ENCODE measurements at regions not wholly inside any gene's neighbourhood (a gene's known extent, or its start where the extent isn't known, plus 50 kb on each side); places are given as distances from the start of the nearest gene placed in this dataset.

- ATAC-seq = no peak
- Histone ChIP-seq H2AFZ (ENCODE audit: low read length) (no peak overlapping the region), H4K20me1 (ENCODE audit: low read length) (no peaks in the 10 kb centered on the region), H3K79me2 (ENCODE audit: low read length) (no peaks in the 10 kb centered on the region), H3K4me1 (ENCODE audit: insufficient read depth, low read length) (no peaks in the 10 kb centered on the region), H3K9me3 (ENCODE audit: low read length) (no peaks in the 10 kb centered on the region), H3K27me3 (ENCODE audit: low read length) (no peaks in the 10 kb centered on the region), H3K4me2 (ENCODE audit: low read length) (no peak overlapping the region), H3K9ac (ENCODE audit: low read length) (no peak overlapping the region), H3K27ac (ENCODE audit: low read length) (no peak overlapping the region), H3K36me3 (ENCODE audit: low read depth, low read length) (no peaks in the 10 kb centered on the region), H3K9me2 (replicated peaks; ENCODE audit: low read length) (no peaks in the 10 kb centered on the region), H3F3A (ENCODE audit: low read length, unreplicated experiment) (no peaks in the 10 kb centered on the region), H3K4me3 (ENCODE audit: low read length) (no peak overlapping the region)
- CTCF ChIA-PET = no interaction called here
- no TSS peak for BruUV-seq (replicated peaks)
- intact Hi-C loops (cut with micrococcal nuclease) = no loop called here
- POLR2A ChIA-PET (ENCODE audit: unreplicated experiment) = no interaction called here
- no peak for TF ChIP-seq EZH2phosphoT487 (IDR thresholded peaks at IDR 0.05; ENCODE audit: borderline replicate concordance, low read length)
- TF ChIP-seq CTCF (conservative IDR thresholded peaks at IDR 0.05; ENCODE audit: low read depth, low read length) = no peak
- no peak for TF ChIP-seq EZH2 (IDR thresholded peaks at IDR 0.05; ENCODE audit: low read length, unreplicated experiment)
- DNase-seq = no peak
These were observed 310.8 kb upstream of the TFPI start for GRCh38 chr2:187865025-187865424.

- intact Hi-C loops (cut with micrococcal nuclease) = no loop called here
- no peak overlapping the region for H3K27ac ChIP-seq (ENCODE audit: low read length)
- H4K20me1 ChIP-seq (ENCODE audit: low read length) = no peaks in the 10 kb centered on the region
- BruUV-seq (replicated peaks) = no TSS peak
- no peak overlapping the region for H2AFZ ChIP-seq (ENCODE audit: low read length)
- no peaks in the 10 kb centered on the region for H3F3A ChIP-seq (ENCODE audit: low read length, unreplicated experiment)
- no peaks in the 10 kb centered on the region for H3K9me2 ChIP-seq (replicated peaks; ENCODE audit: low read length)
- POLR2A ChIA-PET (ENCODE audit: unreplicated experiment) = no interaction called here
- H3K4me3 ChIP-seq (ENCODE audit: low read length) = no peak overlapping the region
- H3K4me2 ChIP-seq (ENCODE audit: low read length) = no peak overlapping the region
- CTCF ChIA-PET = no interaction called here
- ATAC-seq (no peak), DNase-seq (no peak)
- TF ChIP-seq CTCF (conservative IDR thresholded peaks at IDR 0.05; ENCODE audit: low read depth, low read length) = no peak
- no peak for TF ChIP-seq EZH2 (IDR thresholded peaks at IDR 0.05; ENCODE audit: low read length, unreplicated experiment)
- TF ChIP-seq EZH2phosphoT487 (IDR thresholded peaks at IDR 0.05; ENCODE audit: borderline replicate concordance, low read length) = no peak
- H3K9ac ChIP-seq (ENCODE audit: low read length) = no peak overlapping the region
- no peaks in the 10 kb centered on the region for H3K36me3 ChIP-seq (ENCODE audit: low read depth, low read length)
- no peaks in the 10 kb centered on the region for H3K4me1 ChIP-seq (ENCODE audit: insufficient read depth, low read length)
- H3K9me3 ChIP-seq (ENCODE audit: low read length) = no peaks in the 10 kb centered on the region
- no peaks in the 10 kb centered on the region for H3K79me2 ChIP-seq (ENCODE audit: low read length)
- no peaks in the 10 kb centered on the region; the same call in 1 of the 2 replicates for H3K27me3 ChIP-seq (ENCODE audit: low read length)
These were observed 312.9 kb upstream of the TFPI start for GRCh38 chr2:187867165-187867564.

GRCh38 chr2:187869195-187869594 is 315.0 kb upstream of the TFPI start:
- no TSS peak for BruUV-seq (replicated peaks)
- POLR2A ChIA-PET (ENCODE audit: unreplicated experiment) = interaction anchor here (0.6 kb wide), 1 partner anchor 593 kb away, joined by 3 read pairs; no protein-coding TSS in a partner anchor

More at GRCh38 chr2:187869195-187869594, 315.0 kb upstream of the TFPI start:
- no peaks in the 10 kb centered on the region for H3K79me2 ChIP-seq (ENCODE audit: low read length)
- H3K9ac ChIP-seq (ENCODE audit: low read length) = no peak overlapping the region
- no peaks in the 10 kb centered on the region for H3K36me3 ChIP-seq (ENCODE audit: low read depth, low read length)
- no peaks in the 10 kb centered on the region; the same call in 1 of the 2 replicates for H3K27me3 ChIP-seq (ENCODE audit: low read length)
- ATAC-seq (no peak), DNase-seq (no peak)
- no peaks in the 10 kb centered on the region for H3K9me2 ChIP-seq (replicated peaks; ENCODE audit: low read length)
- H3K4me3 ChIP-seq (ENCODE audit: low read length) = no peak overlapping the region
- no peak for TF ChIP-seq CTCF (conservative IDR thresholded peaks at IDR 0.05; ENCODE audit: low read depth, low read length)
- TF ChIP-seq EZH2phosphoT487 (IDR thresholded peaks at IDR 0.05; ENCODE audit: borderline replicate concordance, low read length) = no peak
- no peak for TF ChIP-seq EZH2 (IDR thresholded peaks at IDR 0.05; ENCODE audit: low read length, unreplicated experiment)
- intact Hi-C loops (cut with micrococcal nuclease) = no loop called here
- no peaks in the 10 kb centered on the region for H3K4me1 ChIP-seq (ENCODE audit: insufficient read depth, low read length)
- H3F3A ChIP-seq (ENCODE audit: low read length, unreplicated experiment) = no peaks in the 10 kb centered on the region
- no peaks in the 10 kb centered on the region for H3K9me3 ChIP-seq (ENCODE audit: low read length)
- no peaks in the 10 kb centered on the region for H4K20me1 ChIP-seq (ENCODE audit: low read length)
- CTCF ChIA-PET = interaction anchor here (0.6 kb wide), 1 partner anchor 706 kb away, joined by 3 read pairs; no protein-coding TSS in a partner anchor
- no peak overlapping the region for H3K27ac ChIP-seq (ENCODE audit: low read length)
- no peak overlapping the region for H2AFZ ChIP-seq (ENCODE audit: low read length)
- H3K4me2 ChIP-seq (ENCODE audit: low read length) = no peak overlapping the region

Measured in PC-3 (cell line).